Retinal pigment epithelial cell (primary cell): ENCODE measurements at regions not wholly inside any gene's neighbourhood (a gene's known extent, or its start where the extent isn't known, plus 50 kb on each side); places are given as distances from the start of the nearest gene placed in this dataset.

Source experiments
- DNase-seq: peaks from one replicate; pipeline ENCODE4 v3.0.0-alpha.2; 2010; ENCODE audit warnings: low read depth
- H3K4me3 ChIP-seq: 2 replicates; pipeline ENCODE4 v1.5.1; 2011; ENCODE audit warnings: mild to moderate bottlenecking, low read length, control low read depth, moderate library complexity
- CTCF ChIP-seq: conservative IDR thresholded peaks from 2 replicates; pipeline ENCODE4 v1.5.1; 2011; ENCODE audit warnings: low read depth, low read length, control low read depth, inconsistent platforms

GRCh38 chr5:30592833-30593232 lies 600.7 kb upstream of the CDH6 start:
- no peak for TF ChIP-seq CTCF
- DNase-seq: no peak
- no peak overlapping the region for H3K4me3 ChIP-seq

- no peak overlapping the region for H3K4me3 ChIP-seq
- DNase-seq: no peak
These were observed 612.1 kb upstream of the CDH6 start for GRCh38 chr5:30581198-30581935.

GRCh38 chr5:30574761-30575160 lies 618.7 kb upstream of the CDH6 start:
- DNase-seq: peak; percentile 36
- no peak overlapping the region for H3K4me3 ChIP-seq
- TF ChIP-seq CTCF: no peak

More at GRCh38 chr5:30581198-30581935, 612.1 kb upstream of the CDH6 start:
- no peak for TF ChIP-seq CTCF

- TF ChIP-seq CTCF: no peak
- DNase-seq: peak; percentile 37
- no peak overlapping the region for H3K4me3 ChIP-seq
These were observed 621.2 kb upstream of the CDH6 start for GRCh38 chr5:30572279-30572678.

- no peak for DNase-seq
- H3K4me3 ChIP-seq: no peak overlapping the region
- TF ChIP-seq CTCF: no peak
These were observed 631.7 kb upstream of the CDH6 start for GRCh38 chr5:30561771-30562170.

- TF ChIP-seq CTCF: no peak
- no peak overlapping the region for H3K4me3 ChIP-seq
- DNase-seq: no peak
These were observed 641.9 kb upstream of the CDH6 start for GRCh38 chr5:30551618-30552017.

GRCh38 chr5:30548580-30549305 lies 644.7 kb upstream of the CDH6 start:
- TF ChIP-seq CTCF: no peak
- DNase-seq: peak; percentile 79
- no peak overlapping the region for H3K4me3 ChIP-seq
